Thoracic aorta (tissue), 2 donors: ENCODE measurements at regions not wholly inside any gene's neighbourhood (a gene's known extent, or its start where the extent isn't known, plus 50 kb on each side); places are given as distances from the start of the nearest gene placed in this dataset.

Experiments used
- ATAC-seq: fragments of 150-250 bp; one replicate; pipeline ENCODE4 v1.8.0; 2017; ENCODE audit warnings: low read depth; ENCODE audit not compliant: insufficient number of reproducible peaks, low FRiP score
- DNase-seq: peaks from one replicate; pipeline ENCODE4 v3.0.0-alpha.2; 2020; ENCODE audit warnings: low spot score
- H3K27ac ChIP-seq, 2 donors: fragments of 200-600 bp; sonication (generic); 1 replicate in 1 of 2; 2 replicates in 1 of 2; pipeline ENCODE4 v1.5.1; 2016; ENCODE audit warnings: mild to moderate bottlenecking in 2 of 2, moderate library complexity in 2 of 2
- H3K27me3 ChIP-seq: fragments of 200-600 bp; sonication (generic); replicated peaks from 2 replicates; pipeline ENCODE4 v1.6.0; 2016; ENCODE audit warnings: mild to moderate bottlenecking; ENCODE audit not compliant: insufficient read depth
- H3K36me3 ChIP-seq: fragments of 200-600 bp; sonication (generic); one replicate; pipeline ENCODE4 v1.5.1; 2016
- H3K4me1 ChIP-seq, 2 donors: fragments of 200-600 bp; sonication (generic); 1 replicate in 1 of 2; 2 replicates in 1 of 2; pipeline versions ENCODE4 v1.5.1 to v1.6.0; 2016; ENCODE audit warnings: low read depth in 2 of 2, mild to moderate bottlenecking in 1 of 2; ENCODE audit not compliant: control insufficient read depth in 1 of 2
- H3K4me3 ChIP-seq: fragments of 200-600 bp; sonication (generic); 2 replicates; pipeline ENCODE4 v1.5.1; 2016; ENCODE audit warnings: mild to moderate bottlenecking
- H3K9me3 ChIP-seq: fragments of 200-600 bp; sonication (generic); 2 replicates; pipeline ENCODE4 v1.5.1; 2016
- CTCF ChIP-seq: fragments of 200-600 bp; sonication (generic); IDR thresholded peaks from one replicate; pipeline ENCODE4 v1.5.1; 2019; ENCODE audit warnings: antibody characterized with exemption

GRCh38 chr12:97322388-97322787, 140.2 kb upstream of the RMST start:
- Histone ChIP-seq H3K9me3 (no peaks in the 10 kb centered on the region), H3K4me3 (no peak overlapping the region), H3K36me3 (no peaks in the 10 kb centered on the region), H3K27me3 (no peaks in the 10 kb centered on the region), H3K4me1 (no peaks in the 10 kb centered on the region), H3K27ac (no peak overlapping the region)
- TF ChIP-seq CTCF, result no peak
- ATAC-seq (no peak), DNase-seq (no peak)

DNA sequence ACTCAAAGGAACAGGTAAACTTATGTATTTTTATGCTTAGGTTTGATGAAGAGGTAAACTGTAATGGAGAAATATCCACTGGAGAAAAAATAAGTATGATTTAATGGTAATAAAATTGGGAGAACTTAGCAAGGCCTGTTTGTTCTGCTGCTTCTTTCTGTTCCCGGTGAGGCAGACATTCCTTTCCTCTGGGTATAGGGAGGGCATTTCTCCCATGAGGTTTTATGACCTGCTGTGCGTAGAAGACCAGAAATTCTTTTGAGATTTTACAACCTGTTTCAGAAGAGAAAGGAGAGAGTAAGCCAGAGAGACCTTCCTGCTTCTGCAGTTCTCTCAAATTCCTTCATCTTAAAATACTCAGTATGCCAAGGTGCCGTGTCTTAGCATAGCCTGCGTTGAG, 139.4 kb upstream of the RMST start:
- no peak overlapping the region for H3K4me3 ChIP-seq
- H3K27me3 ChIP-seq, result no peaks in the 10 kb centered on the region
- no peak for TF ChIP-seq CTCF
- DNase-seq (no peak), ATAC-seq (no peak)
- H3K9me3 ChIP-seq, result no peaks in the 10 kb centered on the region
- no peaks in the 10 kb centered on the region for H3K4me1 ChIP-seq
- no peaks in the 10 kb centered on the region for H3K36me3 ChIP-seq
- no peak overlapping the region for H3K27ac ChIP-seq

DNA sequence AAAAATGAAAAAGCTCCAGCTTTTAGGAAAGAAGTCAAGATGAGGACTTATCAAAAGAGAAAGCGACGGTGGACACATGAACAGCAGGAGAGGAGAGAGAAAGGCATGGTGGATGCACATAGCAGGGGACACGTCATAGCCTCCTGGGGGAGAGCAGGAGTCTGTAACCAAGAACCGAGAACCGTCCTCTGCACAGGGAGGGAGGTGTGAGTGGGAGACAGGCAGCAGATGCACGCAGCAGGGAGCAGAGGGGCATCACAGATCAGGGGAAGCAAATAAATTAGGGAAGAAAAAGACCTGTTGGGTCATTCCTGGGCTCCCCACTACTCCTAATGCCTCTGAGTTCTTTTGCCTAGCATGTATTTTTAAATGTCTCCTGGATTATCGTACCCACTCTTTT, 138.1 kb upstream of the RMST start:
- no peak for ATAC-seq

GRCh38 chr12:97335115-97335514, 127.5 kb upstream of the RMST start:
- no peaks in the 10 kb centered on the region for H3K36me3 ChIP-seq
- no peaks in the 10 kb centered on the region for H3K4me1 ChIP-seq
- H3K27ac ChIP-seq, result no peak overlapping the region
- no peak for DNase-seq
- H3K4me3 ChIP-seq, result no peak overlapping the region
- no peak for ATAC-seq
- H3K27me3 ChIP-seq, result no peaks in the 10 kb centered on the region
- no peak for TF ChIP-seq CTCF
- no peaks in the 10 kb centered on the region for H3K9me3 ChIP-seq

More for the DNA sequence above, 138.1 kb upstream of the RMST start:
- DNase-seq, result no peak
- Histone ChIP-seq H3K9me3 (no peaks in the 10 kb centered on the region), H3K4me3 (no peak overlapping the region), H3K27ac (no peak overlapping the region), H3K4me1 (no peaks in the 10 kb centered on the region), H3K27me3 (no peaks in the 10 kb centered on the region), H3K36me3 (no peaks in the 10 kb centered on the region)
- no peak for TF ChIP-seq CTCF

DNA sequence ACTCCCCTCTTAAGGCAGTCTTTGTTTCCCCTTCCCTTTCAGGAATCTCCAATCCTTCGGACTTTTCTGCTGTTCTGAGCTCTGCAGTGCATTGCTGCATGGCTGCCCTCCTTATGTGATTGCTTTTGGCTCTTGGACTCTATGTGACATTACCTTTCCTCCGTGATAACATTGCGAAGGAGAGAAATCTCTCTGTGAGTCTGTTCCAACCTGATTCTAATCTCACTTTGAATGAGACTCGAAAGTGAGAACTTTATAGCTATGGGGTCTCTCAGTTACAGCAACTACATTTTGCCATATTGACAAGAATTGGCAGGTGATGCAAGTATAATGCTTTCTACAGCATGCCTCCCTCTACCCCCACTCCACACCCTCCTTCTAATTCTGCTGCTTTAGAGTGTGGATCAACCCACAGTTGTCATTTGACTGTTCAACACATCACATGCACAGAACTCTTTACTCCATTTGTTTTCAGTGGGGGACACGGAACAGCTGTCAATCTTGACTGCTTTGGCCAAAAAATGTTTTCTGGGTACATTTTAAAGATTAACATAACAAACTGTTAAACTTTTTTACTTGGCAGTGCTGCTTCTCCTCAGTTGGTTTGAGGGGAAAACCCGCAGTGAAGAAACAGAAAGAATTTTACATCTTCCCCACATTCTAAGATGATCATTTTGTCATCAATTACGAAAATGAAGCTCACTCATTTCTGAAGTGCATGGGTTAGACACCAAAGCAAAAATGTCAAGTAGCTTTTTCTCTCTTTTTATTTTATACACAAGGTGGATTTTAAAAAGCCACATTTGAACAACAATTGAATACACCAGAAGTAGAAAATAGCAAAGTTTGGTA, 125.5 kb upstream of the RMST start:
- no peaks in the 10 kb centered on the region for H3K9me3 ChIP-seq
- no peaks in the 10 kb centered on the region for H3K27me3 ChIP-seq
- no peak overlapping the region for H3K4me3 ChIP-seq
- ATAC-seq (no peak), DNase-seq (no peak)
- H3K4me1 ChIP-seq, result no peaks in the 10 kb centered on the region
- TF ChIP-seq CTCF, result no peak
- H3K36me3 ChIP-seq, result no peaks in the 10 kb centered on the region
- no peak overlapping the region for H3K27ac ChIP-seq
